Thymus (tissue), 11 donors: ENCODE measurements at regions not wholly inside any gene's neighbourhood (a gene's known extent, or its start where the extent isn't known, plus 50 kb on each side); places are given as distances from the start of the nearest gene placed in this dataset.

ENCODE experiments used
- DNase-seq, 9 donors: peaks; one replicate each; pipeline ENCODE4 v3.0.0-alpha.2; 2013; ENCODE audit warnings: low spot score in 9 of 9, low read depth in 6 of 9, missing footprints in 1 of 9
- H3K27ac ChIP-seq, 2 donors: one replicate each; pipeline ENCODE4 v1.5.1; 2013; ENCODE audit warnings: control low read depth in 1 of 2, low read depth in 1 of 2, low read length in 1 of 2, mild to moderate bottlenecking in 1 of 2, moderate library complexity in 1 of 2
- H3K27me3 ChIP-seq, 2 donors: one replicate each; pipeline ENCODE4 v1.5.1; 2013; ENCODE audit warnings: low read length in 1 of 2; ENCODE audit not compliant: control insufficient read depth in 2 of 2, insufficient read depth in 1 of 2
- H3K36me3 ChIP-seq, 2 donors: one replicate each; pipeline ENCODE4 v1.5.1; 2013; ENCODE audit warnings: low read length in 1 of 2, mild to moderate bottlenecking in 1 of 2, moderate library complexity in 1 of 2; ENCODE audit not compliant: control insufficient read depth in 2 of 2, insufficient read depth in 2 of 2
- H3K4me1 ChIP-seq, 2 donors: one replicate each; pipeline ENCODE4 v1.5.1; 2013; ENCODE audit warnings: low read length in 2 of 2; ENCODE audit not compliant: control insufficient read depth in 2 of 2, insufficient read depth in 2 of 2
- H3K4me3 ChIP-seq, 2 donors: one replicate each; pipeline ENCODE4 v1.5.1; 2013; ENCODE audit warnings: low read length in 2 of 2, control low read depth in 1 of 2, mild to moderate bottlenecking in 1 of 2
- H3K9me3 ChIP-seq, 2 donors: one replicate each; pipeline ENCODE4 v1.5.1; 2013; ENCODE audit warnings: low read length in 1 of 2, mild to moderate bottlenecking in 1 of 2; ENCODE audit not compliant: control insufficient read depth in 2 of 2, insufficient read depth in 1 of 2
- WGBS: extraction: QIAGEN DNeasy Blood & Tissue Kit; methylation state at CpG from one replicate; pipeline ENCODE4 v1.1.7; 2013; 5-methylcytosine and 5-hydroxymethylcytosine counted together
- donor health status: healthy.

GRCh38 chr13:104143760-104144416, 1077.7 kb upstream of the SLC10A2 start:
- H3K4me1 ChIP-seq, result no peaks in the 10 kb centered on the region
- H3K36me3 ChIP-seq, result no peaks in the 10 kb centered on the region
- no peak for DNase-seq
- H3K4me3 ChIP-seq, result no peak overlapping the region
- no peaks in the 10 kb centered on the region for H3K27me3 ChIP-seq
- H3K9me3 ChIP-seq, result no peaks in the 10 kb centered on the region
- 40% methylated on average over 9 of the region's 9 CpGs for WGBS
- H3K27ac ChIP-seq, result no peak overlapping the region

GRCh38 chr13:104140552-104140951, 1074.3 kb upstream of the SLC10A2 start:
- Histone ChIP-seq H3K27me3 (no peaks in the 10 kb centered on the region), H3K9me3 (no peaks in the 10 kb centered on the region), H3K4me3 (no peak overlapping the region), H3K27ac (no peak overlapping the region), H3K4me1 (no peaks in the 10 kb centered on the region), H3K36me3 (no peaks in the 10 kb centered on the region)
- 96% methylated on average over 2 of the region's 2 CpGs for WGBS
- DNase-seq, result no peak

GRCh38 chr13:104137416-104137815, 1071.2 kb upstream of the SLC10A2 start:
- 89% methylated on average over 6 of the region's 6 CpGs for WGBS
- Histone ChIP-seq H3K27me3 (no peaks in the 10 kb centered on the region), H3K4me3 (no peak overlapping the region), H3K27ac (no peak overlapping the region), H3K36me3 (no peaks in the 10 kb centered on the region), H3K9me3 (no peaks in the 10 kb centered on the region), H3K4me1 (no peaks in the 10 kb centered on the region)
- no peak for DNase-seq

- Histone ChIP-seq H3K36me3 (no peaks in the 10 kb centered on the region), H3K9me3 (no peaks in the 10 kb centered on the region), H3K27me3 (no peaks in the 10 kb centered on the region), H3K4me3 (no peak overlapping the region), H3K27ac (no peak overlapping the region), H3K4me1 (no peaks in the 10 kb centered on the region)
- WGBS, result 78% methylated on average over 5 of the region's 5 CpGs
- DNase-seq, result no peak
These were observed 1066.6 kb upstream of the SLC10A2 start for GRCh38 chr13:104132849-104133248.

GRCh38 chr13:104114101-104114500, 1047.9 kb upstream of the SLC10A2 start:
- 58% methylated on average over 5 of the region's 5 CpGs for WGBS
- DNase-seq, result no peak
- H3K4me3 ChIP-seq, result no peak overlapping the region
- no peaks in the 10 kb centered on the region for H3K36me3 ChIP-seq
- no peaks in the 10 kb centered on the region for H3K4me1 ChIP-seq
- no peaks in the 10 kb centered on the region for H3K27me3 ChIP-seq
- no peaks in the 10 kb centered on the region for H3K9me3 ChIP-seq
- no peak overlapping the region for H3K27ac ChIP-seq

- WGBS, result 96% methylated on average over 1 of the region's 1 CpG
- Histone ChIP-seq H3K27me3 (no peaks in the 10 kb centered on the region), H3K4me3 (no peak overlapping the region), H3K27ac (no peak overlapping the region), H3K4me1 (no peaks in the 10 kb centered on the region), H3K9me3 (no peaks in the 10 kb centered on the region), H3K36me3 (no peaks in the 10 kb centered on the region)
- no peak for DNase-seq
These were observed 1044.8 kb upstream of the SLC10A2 start for GRCh38 chr13:104111031-104111430.

GRCh38 chr13:104106705-104107393, 1040.6 kb upstream of the SLC10A2 start:
- no peak for DNase-seq
- Histone ChIP-seq H3K9me3 (peaks cover 0 to 2% of the 10 kb centered on the region in 2 donors), H3K4me1 (no peaks in the 10 kb centered on the region), H3K27me3 (no peaks in the 10 kb centered on the region), H3K4me3 (no peak overlapping the region), H3K36me3 (no peaks in the 10 kb centered on the region), H3K27ac (no peak overlapping the region)
- 92% methylated on average over 9 of the region's 9 CpGs for WGBS

- WGBS, result 88% methylated on average over 7 of the region's 7 CpGs
- no peak for DNase-seq
These were observed 1039.5 kb upstream of the SLC10A2 start for GRCh38 chr13:104105418-104106355.

GRCh38 chr13:104099750-104100149, 1033.5 kb upstream of the SLC10A2 start:
- Histone ChIP-seq H3K4me1 (no peaks in the 10 kb centered on the region), H3K36me3 (no peaks in the 10 kb centered on the region), H3K27ac (no peak overlapping the region), H3K9me3 (peaks cover 0 to 2% of the 10 kb centered on the region in 2 donors), H3K27me3 (no peaks in the 10 kb centered on the region), H3K4me3 (no peak overlapping the region)
- DNase-seq, result no peak

More at GRCh38 chr13:104105418-104106355, 1039.5 kb upstream of the SLC10A2 start:
- Histone ChIP-seq H3K36me3 (no peaks in the 10 kb centered on the region), H3K27me3 (no peaks in the 10 kb centered on the region), H3K4me1 (no peaks in the 10 kb centered on the region), H3K4me3 (no peak overlapping the region), H3K27ac (no peak overlapping the region), H3K9me3 (peaks cover 0 to 2% of the 10 kb centered on the region in 2 donors)
